Kidney capillary endothelial cell (primary cell): ENCODE measurements at regions not wholly inside any gene's neighbourhood (a gene's known extent, or its start where the extent isn't known, plus 50 kb on each side); places are given as distances from the start of the nearest gene placed in this dataset.

Source experiments
- DNase-seq: peaks from one replicate; pipeline ENCODE4 v3.0.0-alpha.2; 2018; ENCODE audit warnings: low spot score

DNA sequence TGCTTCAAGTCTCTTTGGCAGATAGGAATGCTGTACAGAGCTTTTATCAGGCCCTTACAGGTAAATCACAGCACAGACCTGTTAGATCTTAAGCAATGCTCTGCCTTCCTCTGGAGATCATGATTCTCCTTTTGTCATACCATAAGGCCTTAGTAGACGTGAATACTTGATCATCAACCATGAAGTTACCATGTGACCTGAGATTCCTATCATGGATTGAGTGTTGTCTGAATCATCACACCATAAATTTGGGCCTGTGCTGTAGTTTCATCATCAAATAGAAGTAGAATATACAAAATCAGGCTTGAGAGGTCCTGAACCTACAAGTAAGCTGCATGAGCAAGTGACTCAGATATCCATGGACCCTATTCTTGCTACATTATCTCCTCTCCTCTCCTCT, 466.8 kb upstream of the INTU start:
- DNase-seq, result no peak

DNA sequence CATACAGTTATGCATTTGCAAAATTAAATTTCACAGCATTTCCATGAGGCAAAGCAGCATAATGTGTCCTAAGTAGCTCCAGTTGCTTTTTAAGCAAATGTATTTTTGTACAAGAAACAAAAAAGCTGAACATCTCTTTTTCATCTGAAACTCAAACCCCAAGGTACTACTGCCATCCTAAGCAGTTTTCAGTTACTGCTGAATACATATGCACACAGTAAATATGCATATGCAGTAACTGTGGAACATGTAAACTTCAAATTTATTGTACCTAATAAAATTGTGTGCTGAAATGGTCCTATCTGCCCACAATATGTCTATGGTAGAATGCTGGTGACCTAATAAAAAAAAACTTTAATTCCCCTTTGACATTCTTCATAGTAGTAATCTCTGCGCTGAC, 458.6 kb upstream of the INTU start:
- DNase-seq, result no peak

DNA sequence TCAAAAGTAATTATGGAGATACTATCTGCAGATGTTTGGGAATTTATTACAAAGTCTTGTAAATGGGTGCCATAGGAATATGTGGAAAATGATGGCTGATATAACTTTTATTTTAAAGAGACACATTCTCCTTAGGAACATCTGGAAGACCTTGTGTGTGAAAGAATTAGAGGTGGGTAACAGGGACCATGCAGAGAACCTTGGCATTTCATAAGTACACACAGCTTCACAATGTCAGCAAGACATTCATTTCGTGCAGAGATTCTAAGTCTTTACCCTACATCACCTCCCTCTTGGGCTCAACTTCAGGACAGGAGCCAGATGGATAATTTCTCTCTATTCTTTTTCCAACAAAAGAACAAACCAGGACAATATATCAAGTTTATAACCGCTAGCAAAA, 458.1 kb upstream of the INTU start:
- no peak for DNase-seq

DNA sequence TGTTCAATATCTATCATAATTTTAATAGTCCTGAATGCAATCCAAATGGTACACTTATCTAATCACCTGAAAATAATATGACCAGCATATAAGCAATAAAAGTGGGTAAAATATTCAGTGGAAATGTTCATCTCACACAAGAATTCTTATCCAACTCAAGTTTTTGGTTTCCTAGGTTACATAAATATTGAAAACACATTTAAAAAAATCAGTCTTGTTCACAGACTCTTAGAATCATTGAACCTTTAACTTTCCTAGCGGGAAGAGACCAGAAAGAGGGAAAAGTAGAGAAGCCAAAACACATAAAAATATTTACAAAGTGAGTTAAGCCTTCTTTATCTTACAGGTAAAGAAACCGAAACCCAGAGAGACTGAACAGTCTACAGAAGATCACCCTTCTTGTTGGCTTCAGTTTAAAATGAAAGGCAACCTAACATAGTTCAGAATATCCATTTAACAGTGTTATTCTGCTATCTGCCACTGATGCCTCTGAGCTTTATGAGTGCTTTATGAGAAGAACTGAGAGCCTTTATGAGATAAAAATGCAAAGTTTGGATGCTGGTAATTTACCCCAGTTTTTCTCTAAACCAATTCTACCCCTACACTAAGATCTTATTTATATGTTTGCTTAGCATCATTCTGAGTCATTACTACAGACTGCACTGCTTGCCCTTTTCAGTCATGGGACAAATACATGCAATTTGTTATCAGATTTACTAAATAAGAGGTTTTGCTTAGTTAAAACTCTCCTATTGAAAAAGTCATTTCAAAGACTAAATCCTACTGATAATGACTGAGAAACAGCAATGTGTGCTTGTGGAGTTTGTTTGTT, 453.3 kb upstream of the INTU start:
- DNase-seq, result no peak

DNA sequence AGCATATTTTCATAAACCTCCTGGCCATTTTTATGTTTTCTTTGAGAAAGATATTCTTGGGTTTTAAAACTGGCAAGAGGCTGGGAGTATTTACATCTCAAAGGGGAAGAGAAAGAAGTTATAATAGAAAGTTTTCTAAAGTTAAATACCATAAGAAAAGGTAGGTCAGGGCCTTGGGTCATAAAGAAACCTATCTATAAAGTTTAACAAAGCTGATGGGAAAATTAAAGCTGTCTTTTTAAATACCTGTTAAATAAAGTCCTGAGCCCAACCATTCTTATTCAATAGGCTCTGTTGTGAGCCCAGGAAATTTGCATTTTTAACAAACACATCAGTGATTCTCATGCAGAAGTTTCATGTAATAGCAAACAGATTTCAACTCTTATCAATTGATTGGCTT, 451.8 kb upstream of the INTU start:
- DNase-seq, result no peak

DNA sequence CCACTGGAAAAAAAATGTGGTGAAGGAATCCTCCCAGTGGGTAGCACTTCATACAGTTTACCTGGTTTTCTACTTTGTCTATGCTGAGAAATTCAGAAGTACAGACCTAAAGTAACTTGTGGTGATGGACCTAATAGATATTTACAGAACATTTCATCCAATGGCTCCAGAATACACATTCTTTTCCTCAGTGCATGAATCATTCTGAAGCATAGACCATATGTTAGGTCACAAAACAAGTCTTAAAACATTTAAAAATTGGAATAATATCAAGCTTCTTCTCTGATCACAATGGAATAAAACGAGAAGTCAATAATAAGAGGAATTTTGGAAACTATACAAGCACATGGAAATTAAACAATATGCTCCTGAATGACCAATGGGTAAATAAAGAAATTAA, 450.1 kb upstream of the INTU start:
- DNase-seq, result no peak

DNA sequence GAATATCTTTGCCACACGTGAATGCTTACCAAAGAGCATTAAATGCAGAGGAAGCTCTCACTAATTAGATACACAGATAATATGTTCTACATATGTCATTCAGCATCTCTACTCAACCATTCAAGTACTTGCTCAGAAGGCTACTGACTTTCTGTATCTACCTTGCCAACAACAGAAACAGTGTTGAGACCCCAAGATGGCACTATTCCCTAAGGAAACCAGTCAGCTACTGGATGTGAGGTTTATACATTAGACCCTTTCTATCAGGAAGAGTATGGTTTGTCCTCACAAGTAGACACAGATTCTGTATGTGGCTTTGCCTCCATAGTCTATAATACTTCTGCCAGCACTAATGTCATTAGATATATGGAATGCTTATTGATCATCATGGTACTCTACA, 443.9 kb upstream of the INTU start:
- peak; percentile 1 for DNase-seq

DNA sequence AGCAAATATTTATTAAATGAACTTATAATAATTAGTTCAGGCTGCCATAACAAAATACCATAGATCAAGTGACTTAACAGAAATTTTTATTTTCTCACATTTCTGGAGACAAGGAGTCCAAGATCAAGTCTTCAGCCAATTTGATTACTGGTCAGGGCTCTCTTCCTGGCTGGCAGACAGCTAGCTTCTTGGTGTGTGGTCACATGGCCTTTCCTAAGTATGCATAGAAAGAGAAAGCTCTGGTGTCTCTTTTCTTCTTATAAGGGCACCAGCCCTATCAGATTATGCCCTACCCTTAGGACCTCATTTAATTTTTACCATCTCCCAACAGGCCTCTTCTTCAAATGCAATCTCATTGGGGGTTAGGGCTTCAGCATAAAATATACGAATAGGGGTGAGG, 438.5 kb upstream of the INTU start:
- DNase-seq, result no peak

DNA sequence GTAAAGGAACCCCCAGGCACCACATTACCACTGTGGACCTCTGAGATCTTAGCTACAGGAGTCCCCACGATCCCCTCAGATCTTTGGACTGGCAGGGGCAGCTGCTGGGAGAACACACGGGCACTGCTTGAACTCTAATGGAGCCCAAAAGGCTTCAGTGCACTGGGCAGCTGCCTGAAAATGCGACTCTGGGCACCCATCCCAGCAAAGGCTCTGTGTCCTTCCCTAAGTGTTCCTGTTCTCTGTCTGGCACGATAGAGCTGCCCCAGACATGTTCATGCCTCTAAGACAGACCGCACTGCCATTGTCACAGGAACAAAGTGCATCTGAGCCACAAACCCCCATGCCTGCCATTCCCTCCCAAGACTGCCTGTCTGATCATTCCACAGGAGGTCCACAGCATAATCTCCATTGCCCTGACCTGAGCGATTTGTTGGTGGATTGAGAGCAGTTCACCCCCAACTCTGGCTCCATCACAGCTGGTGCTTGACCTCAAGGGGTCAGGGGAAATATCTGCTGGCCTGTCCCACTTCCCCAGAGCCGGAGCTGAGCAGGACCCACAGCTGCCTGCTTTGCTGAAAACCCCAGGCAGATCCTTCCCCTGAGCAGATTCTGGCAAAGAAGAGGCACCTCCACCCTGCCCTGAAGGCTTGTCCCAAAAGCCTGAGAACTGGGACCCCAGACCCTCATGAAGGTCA, 436.0 kb upstream of the INTU start:
- DNase-seq, result no peak

DNA sequence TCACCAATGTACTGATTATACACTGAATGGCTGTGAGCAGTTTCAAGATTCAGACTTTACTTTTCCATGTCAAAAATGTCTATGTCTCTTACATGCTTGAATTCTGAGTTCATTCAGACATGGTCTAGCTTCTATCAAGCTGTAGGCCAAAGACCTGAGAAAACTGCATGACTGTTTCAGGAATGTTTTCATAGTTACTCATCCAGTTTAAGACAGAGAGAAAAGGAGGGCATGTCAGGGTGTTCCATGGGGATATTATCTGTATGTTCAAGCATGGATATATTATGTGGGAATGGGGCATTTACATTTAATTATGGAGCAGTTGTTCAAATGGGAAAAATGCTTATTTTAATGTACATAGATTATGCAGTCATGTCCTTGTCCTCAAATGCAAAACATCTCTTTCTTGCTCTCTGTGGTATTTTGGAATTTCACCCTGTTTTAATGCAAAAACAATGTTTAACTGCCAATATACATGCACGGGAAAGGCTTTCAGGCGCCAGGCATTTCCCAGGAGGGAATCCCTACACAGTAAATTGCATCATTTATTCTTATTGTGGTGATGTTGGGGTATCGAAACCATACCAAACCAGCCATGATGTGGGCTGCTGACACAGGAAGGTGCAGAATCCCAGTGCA, 429.1 kb upstream of the INTU start:
- no peak for DNase-seq

DNA sequence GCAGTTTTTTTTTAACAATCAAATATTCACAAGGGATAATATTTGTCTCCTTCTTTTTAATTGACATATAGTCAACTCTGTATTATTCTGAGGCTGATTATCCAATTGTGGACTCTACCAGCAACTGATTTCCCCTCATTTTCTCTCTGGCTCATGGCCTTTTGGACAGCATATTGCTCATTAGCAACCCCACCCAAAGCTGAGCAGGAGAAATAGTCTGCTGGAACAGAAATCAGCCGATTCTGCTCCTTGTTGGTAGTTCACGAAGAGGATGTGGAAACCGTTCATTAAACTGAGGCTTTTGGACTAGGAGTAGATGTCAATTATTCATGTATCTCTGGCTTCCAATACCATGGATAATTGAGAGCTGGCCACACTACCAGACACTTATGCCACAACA, 428.4 kb upstream of the INTU start:
- no peak for DNase-seq

DNA sequence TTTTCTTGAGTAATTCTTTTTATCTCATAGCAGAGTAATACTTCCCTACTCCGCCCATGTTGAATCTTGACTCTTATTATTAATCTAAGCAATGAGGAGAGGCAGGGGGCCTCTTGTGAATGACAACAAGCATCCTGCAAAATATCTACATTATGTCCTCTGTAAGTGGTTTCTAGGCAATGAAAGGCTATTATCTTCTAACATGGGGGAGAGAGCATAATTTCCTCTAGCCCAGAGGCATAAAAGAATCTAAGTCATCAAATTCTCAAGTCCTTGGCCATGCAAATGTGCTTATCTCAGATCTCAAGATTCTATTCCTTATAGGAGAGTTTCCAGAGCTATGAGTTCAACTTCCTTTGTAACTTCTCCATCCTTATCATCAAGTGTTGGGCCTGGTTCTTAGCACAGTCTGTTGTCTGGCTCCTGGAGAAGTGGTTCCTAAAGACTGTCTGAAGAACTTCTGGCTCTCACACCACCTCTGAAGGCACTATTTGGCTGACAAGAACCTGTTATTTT, 423.1 kb upstream of the INTU start:
- DNase-seq, result no peak

DNA sequence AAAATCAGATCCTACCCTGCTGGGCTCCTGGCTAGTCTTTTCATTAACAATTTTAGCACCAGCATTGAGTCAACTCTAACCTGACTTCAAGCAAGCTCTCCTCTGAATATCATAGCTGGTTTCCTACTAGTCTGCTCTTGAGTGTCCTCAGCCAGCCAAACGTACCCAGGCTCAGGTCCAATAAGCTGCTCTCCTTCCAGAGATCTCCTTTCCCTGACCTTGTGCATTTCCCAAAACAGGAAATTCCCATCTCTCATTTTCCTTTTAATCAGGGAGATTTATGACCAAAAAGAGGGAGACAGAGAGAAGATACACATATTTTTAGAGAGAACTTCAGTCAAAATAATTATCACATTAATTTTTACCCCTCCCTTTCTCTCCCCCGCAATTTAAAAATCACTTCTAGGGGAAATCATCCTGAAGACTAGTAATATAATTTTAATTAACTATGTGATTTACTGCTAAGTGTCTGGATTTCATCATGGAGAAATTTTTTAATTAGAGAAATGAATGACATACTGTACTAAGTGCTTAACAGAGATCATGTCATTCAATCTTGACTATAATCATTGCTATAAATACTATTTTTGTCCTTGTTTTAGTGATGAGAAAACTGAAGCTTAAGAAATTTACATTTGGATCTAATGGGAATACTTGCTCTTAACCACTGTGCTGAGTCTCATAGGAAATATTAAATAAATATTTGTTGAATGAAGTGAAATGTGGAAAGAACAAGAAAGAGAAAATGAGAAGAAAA, 421.7 kb upstream of the INTU start:
- DNase-seq, result no peak

DNA sequence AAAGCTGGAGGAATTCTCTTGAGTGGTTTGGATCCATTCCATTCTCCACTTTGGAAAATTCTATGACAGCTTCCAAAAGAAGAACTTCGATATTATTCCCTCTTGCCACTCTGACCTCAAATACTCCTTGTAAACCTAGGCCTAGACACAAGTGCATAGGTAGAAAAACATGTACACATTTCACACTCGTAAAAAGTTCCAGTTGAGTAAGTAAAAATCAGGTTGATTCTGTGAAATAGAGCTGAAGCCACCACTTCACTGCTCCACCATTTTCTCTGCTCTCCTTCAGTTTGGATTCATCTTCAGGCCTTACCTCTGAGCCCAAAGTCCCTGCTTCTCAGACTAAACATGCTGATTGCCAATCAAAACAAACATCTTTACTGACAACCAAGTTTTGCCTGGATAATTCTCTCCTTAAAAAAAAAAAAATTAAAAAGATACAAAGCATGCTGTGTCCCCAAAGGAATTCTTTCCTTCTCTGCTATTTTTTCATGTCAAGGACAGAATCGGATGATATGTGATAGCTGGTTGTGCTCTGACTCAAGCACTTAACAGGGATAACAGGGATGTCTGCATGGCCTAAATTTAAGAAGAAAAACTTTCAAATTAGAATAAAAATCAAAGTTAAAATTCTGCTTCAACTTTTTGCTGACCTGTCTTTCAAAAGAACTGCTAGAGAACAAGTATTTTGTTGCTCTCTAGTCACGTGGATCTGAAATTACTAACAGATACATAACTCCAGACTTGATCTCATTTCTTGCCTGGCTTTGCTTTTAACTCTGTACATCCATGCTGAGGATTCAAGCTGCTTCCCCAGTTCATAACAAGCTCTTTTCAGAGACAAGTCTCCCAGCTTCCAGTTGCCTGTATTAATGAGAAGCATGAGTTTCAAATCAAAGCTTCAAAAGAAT, 420.9 kb upstream of the INTU start:
- no peak for DNase-seq

DNA sequence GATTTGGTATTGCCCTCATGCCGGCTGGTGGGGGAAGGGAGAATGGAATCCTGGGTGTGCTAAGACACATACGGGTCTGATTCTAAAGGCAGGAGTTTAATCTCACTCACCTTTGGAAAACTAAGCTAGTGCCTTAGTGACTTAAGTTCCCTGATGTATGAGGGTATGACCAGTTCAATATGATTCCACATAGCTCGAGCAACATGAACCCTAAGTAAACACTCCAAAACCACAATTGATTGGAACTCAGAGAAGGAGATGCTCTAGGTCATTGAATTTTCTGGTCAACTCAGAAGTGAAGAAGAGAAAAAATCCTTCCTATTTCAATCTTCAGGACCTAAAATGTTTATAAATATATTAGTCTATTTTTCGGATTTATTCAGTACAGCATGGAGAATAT, 420.1 kb upstream of the INTU start:
- no peak for DNase-seq

DNA sequence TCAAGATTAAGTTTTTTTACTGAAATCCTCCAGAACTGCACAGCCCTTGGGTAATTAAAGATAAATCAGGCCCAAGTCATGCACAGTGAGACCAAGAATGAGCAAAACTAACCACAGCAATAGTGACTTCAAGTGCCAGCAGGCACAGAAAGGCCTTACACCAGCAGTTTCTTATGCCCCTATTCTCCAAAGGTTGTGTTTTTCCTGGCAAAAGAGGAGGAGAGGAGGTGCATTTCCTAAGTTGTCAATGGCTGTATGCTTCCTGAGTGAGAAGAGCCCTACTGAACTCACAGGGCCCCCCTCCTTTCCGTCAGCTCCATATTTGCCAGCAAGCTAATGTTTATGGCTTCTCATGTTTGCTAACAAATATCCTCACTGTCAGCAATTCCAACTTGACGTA, 418.7 kb upstream of the INTU start:
- no peak for DNase-seq

DNA sequence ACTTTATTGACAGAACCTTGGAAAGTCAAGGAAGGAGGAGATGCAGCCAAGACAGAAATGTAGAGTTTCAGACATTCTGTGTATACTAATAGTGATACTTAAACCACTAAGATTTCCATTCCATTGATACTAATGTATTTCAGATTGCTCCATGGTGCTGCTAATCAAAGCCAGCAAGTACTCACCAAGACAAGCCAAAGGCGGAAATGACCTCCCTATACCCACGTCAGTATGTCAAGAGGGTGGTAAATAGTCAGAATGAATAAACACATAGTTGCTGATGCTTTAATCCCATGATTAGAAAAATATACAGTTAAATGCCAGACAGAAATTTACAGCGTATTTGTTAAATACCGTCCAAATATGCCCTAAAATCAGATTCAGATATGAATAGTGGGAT, 417.8 kb upstream of the INTU start:
- no peak for DNase-seq

DNA sequence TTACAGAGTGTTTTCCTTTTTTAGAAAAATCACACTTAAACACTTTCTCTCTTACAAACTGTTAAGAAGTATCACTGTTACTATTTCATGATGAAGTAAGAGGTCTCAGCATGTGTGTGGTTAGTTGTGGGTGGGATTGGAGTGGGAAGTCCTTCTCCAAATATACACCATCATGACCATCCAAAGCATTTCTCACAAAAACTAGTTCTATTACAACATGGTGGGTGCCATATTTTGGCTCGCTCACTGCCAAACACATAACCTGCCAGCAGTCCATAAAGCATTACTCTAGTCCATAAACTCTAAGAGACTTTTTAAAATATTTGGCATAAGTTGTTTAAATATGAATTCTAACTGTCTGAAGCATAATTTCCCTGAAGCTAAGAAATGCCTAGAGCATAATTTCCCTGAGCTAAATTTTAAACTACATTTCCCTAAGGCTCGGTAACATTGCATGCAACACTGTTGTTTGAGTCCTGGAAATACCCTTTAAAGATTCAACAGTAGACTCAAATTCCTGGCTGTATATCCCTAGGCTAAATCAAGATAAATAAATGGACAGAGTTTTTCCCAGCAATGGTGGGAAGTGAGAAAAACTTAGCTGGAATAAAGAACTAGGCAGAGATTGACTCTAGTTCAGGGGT, 415.0 kb upstream of the INTU start:
- no peak for DNase-seq

DNA sequence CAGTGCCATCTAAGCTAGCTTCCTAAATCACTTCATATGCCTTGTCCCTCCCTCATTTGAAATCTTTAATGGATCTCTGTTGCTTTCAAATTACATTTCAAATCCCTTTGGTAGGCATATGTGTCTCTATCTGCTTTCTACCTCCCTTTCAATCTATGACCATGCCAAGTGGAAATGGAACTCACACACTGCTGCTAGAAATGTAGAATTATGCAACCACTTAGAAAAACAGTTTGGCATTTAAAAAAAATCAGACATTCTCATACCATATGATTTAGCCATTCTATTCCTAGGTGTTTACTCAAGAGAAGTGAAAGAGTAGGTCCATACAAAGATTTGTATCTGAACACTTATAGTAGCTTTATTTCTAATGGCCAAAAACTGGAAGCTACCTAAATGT, 413.5 kb upstream of the INTU start:
- DNase-seq, result no peak

DNA sequence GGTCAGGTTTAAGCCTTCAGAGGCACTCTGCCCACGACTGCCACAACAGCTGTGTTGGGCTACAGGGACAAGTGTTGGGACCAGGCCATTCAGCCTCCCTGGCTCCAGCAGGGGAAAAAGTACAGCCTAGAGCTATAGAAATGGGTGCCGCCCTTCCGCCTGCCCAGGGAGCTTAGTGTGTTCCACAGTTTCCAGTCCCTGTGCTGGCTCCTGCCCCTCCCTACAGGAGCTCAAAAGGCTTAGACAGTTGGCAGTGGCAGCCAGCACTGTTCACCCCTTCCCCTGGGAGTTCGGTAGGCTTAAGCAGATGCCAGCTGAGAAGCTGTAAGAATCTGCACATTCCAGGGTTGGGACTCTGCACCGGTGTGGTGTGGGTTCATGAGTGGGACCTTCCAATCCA, 408.2 kb upstream of the INTU start:
- no peak for DNase-seq
